Calu3 (cell line): ENCODE measurements at regions not wholly inside any gene's neighbourhood (a gene's known extent, or its start where the extent isn't known, plus 50 kb on each side); places are given as distances from the start of the nearest gene placed in this dataset.

Experiments
- BruUV-seq: library from RNA; stranded (reverse); fragments of 400-500 nt; replicated peaks from 2 replicates; lab custom pipeline; 2021; lab: Mats Ljungman, UMichigan
- CTCF ChIA-PET: fragments of 300-600 bp; sonication (Branson Sonifier 250); formaldehyde crosslinking; loops from one replicate; lab custom pipeline; 2022; ENCODE audit warnings: antibody characterized with exemption; lab: Charles Lee
- DNase-seq: peaks from one replicate; pipeline ENCODE4 v3.0.0; 2022
- H3K27ac Mint-ChIP-seq: one replicate; pipeline ENCODE4 v1.8.0; 2022; ENCODE audit warnings: mixed read lengths; ENCODE audit not compliant: unreplicated experiment
- H3K27me3 Mint-ChIP-seq: one replicate; pipeline ENCODE4 v1.8.0; 2022; ENCODE audit warnings: mixed read lengths; ENCODE audit not compliant: unreplicated experiment
- H3K36me3 Mint-ChIP-seq: one replicate; pipeline ENCODE4 v1.8.0; 2022; ENCODE audit warnings: mild to moderate bottlenecking, moderate library complexity, mixed read lengths; ENCODE audit not compliant: insufficient read depth, unreplicated experiment
- H3K4me1 Mint-ChIP-seq: one replicate; pipeline ENCODE4 v1.8.0; 2022; ENCODE audit warnings: mild to moderate bottlenecking, low read depth, mixed read lengths; ENCODE audit not compliant: unreplicated experiment
- H3K4me3 Mint-ChIP-seq: one replicate; pipeline ENCODE4 v1.8.0; 2022; ENCODE audit warnings: mild to moderate bottlenecking, low read depth, moderate library complexity, mixed read lengths; ENCODE audit not compliant: unreplicated experiment
- H3K9me3 Mint-ChIP-seq: one replicate; pipeline ENCODE4 v1.8.0; 2022; ENCODE audit warnings: low read depth, mixed read lengths; ENCODE audit not compliant: unreplicated experiment
- intact Hi-C: fragments of 100-400 bp; cut with micrococcal nuclease; formaldehyde crosslinking; loops from one replicate; pipeline ENCODE4 v1.10.0; 2022; ENCODE audit not compliant: unreplicated experiment
- TF ChIP-seq, protein P1 (sequence below): fragments of 200-600 bp; IDR thresholded peaks from one replicate; pipeline ENCODE4 v1.8.0; 2022; ENCODE audit warnings: antibody characterized with exemption; ENCODE audit not compliant: unreplicated experiment

GRCh38 chr16:66004699-66005098 lies 361.8 kb upstream of the CDH5 start:
- Mint-ChIP-seq H3K9me3 (peaks cover 4% of the 10 kb centered on the region), H3K27ac (no peak overlapping the region), H3K27me3 (peaks cover 65% of the 10 kb centered on the region), H3K4me3 (no peak overlapping the region), H3K4me1 (no peaks in the 10 kb centered on the region), H3K36me3 (no peaks in the 10 kb centered on the region)
- CTCF ChIA-PET, result no interaction called here
- intact Hi-C loops, result no loop called here
- no peak for DNase-seq
- TF ChIP-seq, protein P1, sequence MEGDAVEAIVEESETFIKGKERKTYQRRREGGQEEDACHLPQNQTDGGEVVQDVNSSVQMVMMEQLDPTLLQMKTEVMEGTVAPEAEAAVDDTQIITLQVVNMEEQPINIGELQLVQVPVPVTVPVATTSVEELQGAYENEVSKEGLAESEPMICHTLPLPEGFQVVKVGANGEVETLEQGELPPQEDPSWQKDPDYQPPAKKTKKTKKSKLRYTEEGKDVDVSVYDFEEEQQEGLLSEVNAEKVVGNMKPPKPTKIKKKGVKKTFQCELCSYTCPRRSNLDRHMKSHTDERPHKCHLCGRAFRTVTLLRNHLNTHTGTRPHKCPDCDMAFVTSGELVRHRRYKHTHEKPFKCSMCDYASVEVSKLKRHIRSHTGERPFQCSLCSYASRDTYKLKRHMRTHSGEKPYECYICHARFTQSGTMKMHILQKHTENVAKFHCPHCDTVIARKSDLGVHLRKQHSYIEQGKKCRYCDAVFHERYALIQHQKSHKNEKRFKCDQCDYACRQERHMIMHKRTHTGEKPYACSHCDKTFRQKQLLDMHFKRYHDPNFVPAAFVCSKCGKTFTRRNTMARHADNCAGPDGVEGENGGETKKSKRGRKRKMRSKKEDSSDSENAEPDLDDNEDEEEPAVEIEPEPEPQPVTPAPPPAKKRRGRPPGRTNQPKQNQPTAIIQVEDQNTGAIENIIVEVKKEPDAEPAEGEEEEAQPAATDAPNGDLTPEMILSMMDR, result no peak
- BruUV-seq, result no TSS peak

GRCh38 chr16:66003201-66003600 lies 363.3 kb upstream of the CDH5 start:
- Mint-ChIP-seq H3K9me3 (peaks cover 4% of the 10 kb centered on the region), H3K4me1 (no peaks in the 10 kb centered on the region), H3K4me3 (no peak overlapping the region), H3K27ac (no peak overlapping the region), H3K36me3 (no peaks in the 10 kb centered on the region), H3K27me3 (peaks cover 71% of the 10 kb centered on the region)
- intact Hi-C loops, result no loop called here
- no peak for DNase-seq
- TF ChIP-seq, protein P1, result no peak
- CTCF ChIA-PET, result no interaction called here
- no TSS peak for BruUV-seq

- DNase-seq, result no peak
- Mint-ChIP-seq H3K4me1 (no peaks in the 10 kb centered on the region), H3K4me3 (no peak overlapping the region), H3K27me3 (peaks cover 77% of the 10 kb centered on the region), H3K36me3 (no peaks in the 10 kb centered on the region), H3K27ac (no peak overlapping the region), H3K9me3 (peaks cover 4% of the 10 kb centered on the region)
- CTCF ChIA-PET, result no interaction called here
- TF ChIP-seq, protein P1, result no peak
- intact Hi-C loops, result no loop called here
- BruUV-seq, result no TSS peak
These were observed 363.9 kb upstream of the CDH5 start for GRCh38 chr16:66002601-66003000.

GRCh38 chr16:66001432-66001831 lies 365.1 kb upstream of the CDH5 start:
- Mint-ChIP-seq H3K27me3 (peaks cover 82% of the 10 kb centered on the region), H3K4me3 (no peak overlapping the region), H3K9me3 (peaks cover 4% of the 10 kb centered on the region), H3K36me3 (no peaks in the 10 kb centered on the region), H3K27ac (no peak overlapping the region), H3K4me1 (no peaks in the 10 kb centered on the region)
- CTCF ChIA-PET, result interaction anchor here (0.6 kb wide), 1 partner anchor 21 kb away, joined by 3 read pairs; no protein-coding TSS in a partner anchor
- no TSS peak for BruUV-seq
- intact Hi-C loops, result no loop called here
- TF ChIP-seq, protein P1, result no peak
- no peak for DNase-seq
